ENCODE measurements at regions not wholly inside any gene's neighbourhood (a gene's known extent, or its start where the extent isn't known, plus 50 kb on each side); places are given as distances from the start of the nearest gene placed in this dataset.

- no peak overlapping the region for H3K27ac ChIP-seq (ENCODE audit: low read depth in 1 of 2, low read length in 2 of 2)
- no peak overlapping the region for H3K4me3 Mint-ChIP-seq
- no peak overlapping the region for H2AFZ ChIP-seq (ENCODE audit: insufficient read depth, low read depth, low read length, poor library complexity, severe bottlenecking)
- no peaks in the 10 kb centered on the region for H4K20me1 ChIP-seq (ENCODE audit: insufficient read depth, low read length)
- no peak overlapping the region for H3K4me2 ChIP-seq (replicated peaks; ENCODE audit: extremely low read depth, low read length, poor library complexity, severe bottlenecking)
- H3K9ac ChIP-seq (ENCODE audit: insufficient read depth, low read length, poor library complexity, severe bottlenecking): no peak overlapping the region
- peaks cover 1 to 13% (median 7%) of the 10 kb centered on the region in 3 donors for H3K27me3 Mint-ChIP-seq (ENCODE audit: low read depth in 3 of 3)
- H3K79me2 ChIP-seq (ENCODE audit: insufficient read depth, low read length): no peaks in the 10 kb centered on the region
- H3K4me1 ChIP-seq (ENCODE audit: control insufficient read depth in 1 of 2, insufficient read depth in 2 of 2, low read length in 2 of 2): no peaks in the 10 kb centered on the region
- no peak for DNase-seq
- peaks cover 0 to 19% of the 10 kb centered on the region in 2 donors for H3K9me3 ChIP-seq (replicated peaks in 1 of 2; ENCODE audit: control insufficient read depth in 1 of 2, insufficient read depth in 1 of 2, low read length in 2 of 2)
- TF ChIP-seq CTCF (IDR thresholded peaks at IDR 0.05): no peak
- no peaks in the 10 kb centered on the region for H3K36me3 ChIP-seq (replicated peaks in 1 of 2; ENCODE audit: control insufficient read depth in 1 of 2, insufficient read depth in 2 of 2, low read length in 2 of 2)
- intact Hi-C loops (cut with micrococcal nuclease): no loop called here
- no peak overlapping the region for H3K27ac Mint-ChIP-seq
- H3K4me3 ChIP-seq (replicated peaks in 1 of 3; ENCODE audit: low read depth in 2 of 3, low read length in 3 of 3): no peak overlapping the region
- peaks cover 0 to 2% of the 10 kb centered on the region in 2 donors for H3K27me3 ChIP-seq (ENCODE audit: control insufficient read depth in 2 of 2, insufficient read depth in 2 of 2, low read length in 2 of 2)
- H3K4me1 Mint-ChIP-seq: no peaks in the 10 kb centered on the region
- no peaks in the 10 kb centered on the region for H3K36me3 Mint-ChIP-seq
- peaks cover 0 to 17% (median 8%) of the 10 kb centered on the region in 7 donors for H3K9me3 Mint-ChIP-seq
These were observed 83.0 kb downstream of the ADRA2C start for GRCh38 chr4:3849140-3849539.

- Mint-ChIP-seq H3K4me3 (no peak overlapping the region), H3K9me3 (peaks cover 0 to 17% (median 8%) of the 10 kb centered on the region in 7 donors), H3K4me1 (no peaks in the 10 kb centered on the region), H3K27ac (no peak overlapping the region), H3K27me3 (ENCODE audit: low read depth in 3 of 3) (peaks cover 3 to 12% (median 4%) of the 10 kb centered on the region in 3 donors), H3K36me3 (no peaks in the 10 kb centered on the region)
- Histone ChIP-seq H3K4me3 (replicated peaks in 1 of 3; ENCODE audit: low read depth in 2 of 3, low read length in 3 of 3) (no peak overlapping the region), H3K36me3 (replicated peaks in 1 of 2; ENCODE audit: control insufficient read depth in 1 of 2, insufficient read depth in 2 of 2, low read length in 2 of 2) (no peaks in the 10 kb centered on the region), H3K9ac (ENCODE audit: insufficient read depth, low read length, poor library complexity, severe bottlenecking) (no peak overlapping the region), H3K27me3 (ENCODE audit: control insufficient read depth in 2 of 2, insufficient read depth in 2 of 2, low read length in 2 of 2) (peaks cover 0 to 2% of the 10 kb centered on the region in 2 donors), H2AFZ (ENCODE audit: insufficient read depth, low read depth, low read length, poor library complexity, severe bottlenecking) (no peak overlapping the region), H3K27ac (ENCODE audit: low read depth in 1 of 2, low read length in 2 of 2) (no peak overlapping the region), H3K4me1 (ENCODE audit: control insufficient read depth in 1 of 2, insufficient read depth in 2 of 2, low read length in 2 of 2) (no peaks in the 10 kb centered on the region), H3K9me3 (replicated peaks in 1 of 2; ENCODE audit: control insufficient read depth in 1 of 2, insufficient read depth in 1 of 2, low read length in 2 of 2) (peaks cover 0 to 19% of the 10 kb centered on the region in 2 donors), H4K20me1 (ENCODE audit: insufficient read depth, low read length) (no peaks in the 10 kb centered on the region), H3K79me2 (ENCODE audit: insufficient read depth, low read length) (no peaks in the 10 kb centered on the region), H3K4me2 (replicated peaks; ENCODE audit: extremely low read depth, low read length, poor library complexity, severe bottlenecking) (no peak overlapping the region)
- WGBS (ENCODE audit: insufficient coverage): 100% methylated on average over 1 of the region's 1 CpG
- no peak for TF ChIP-seq CTCF (IDR thresholded peaks at IDR 0.05)
- intact Hi-C loops (cut with micrococcal nuclease): no loop called here
- no peak for DNase-seq
These were observed 83.9 kb downstream of the ADRA2C start for GRCh38 chr4:3850128-3850527.
